Liver (tissue), 8 donors: ENCODE measurements at regions not wholly inside any gene's neighbourhood (a gene's known extent, or its start where the extent isn't known, plus 50 kb on each side); places are given as distances from the start of the nearest gene placed in this dataset.

ENCODE experiments used
- DNase-seq: peaks from one replicate; pipeline ENCODE4 v3.0.0-alpha.2; 2017; ENCODE audit warnings: low spot score
- H3K27ac ChIP-seq, 2 donors: one replicate each; pipeline ENCODE4 v1.7.0; 2013; ENCODE audit warnings: inconsistent platforms in 2 of 2, low read length in 2 of 2, control low read depth in 1 of 2, low read depth in 1 of 2, mild to moderate bottlenecking in 1 of 2
- H3K27me3 ChIP-seq, 4 donors: one replicate each; pipeline versions ENCODE4 v1.6.1 to v1.7.0; 2013; ENCODE audit warnings: low read length in 3 of 4, inconsistent platforms in 1 of 4, mild to moderate bottlenecking in 1 of 4, moderate library complexity in 1 of 4; ENCODE audit not compliant: control insufficient read depth in 4 of 4, insufficient read depth in 4 of 4
- H3K36me3 ChIP-seq, 4 donors: one replicate each; pipeline versions ENCODE4 v1.6.1 to v1.7.0; 2013; ENCODE audit warnings: low read length in 3 of 4, mild to moderate bottlenecking in 3 of 4, low read depth in 1 of 4, moderate library complexity in 1 of 4; ENCODE audit not compliant: control insufficient read depth in 4 of 4, insufficient read depth in 3 of 4
- H3K4me1 ChIP-seq, 4 donors: one replicate each; pipeline versions ENCODE4 v1.6.1 to v1.7.0; 2013; ENCODE audit warnings: low read length in 3 of 4, mild to moderate bottlenecking in 3 of 4, moderate library complexity in 1 of 4; ENCODE audit not compliant: control insufficient read depth in 4 of 4, insufficient read depth in 4 of 4
- H3K4me3 ChIP-seq, 3 donors: one replicate each; pipeline versions ENCODE4 v1.6.1 to v1.7.0; 2013; ENCODE audit warnings: low read length in 3 of 3, control low read depth in 1 of 3, low read depth in 1 of 3, mild to moderate bottlenecking in 1 of 3
- H3K9ac ChIP-seq, 2 donors: one replicate each; pipeline ENCODE4 v1.7.0; 2013; ENCODE audit warnings: low read length in 2 of 2, mild to moderate bottlenecking in 2 of 2, moderate library complexity in 2 of 2, control low read depth in 1 of 2, low read depth in 1 of 2
- H3K9me3 ChIP-seq, 4 donors: one replicate each; pipeline versions ENCODE4 v1.6.1 to v1.7.0; 2013; ENCODE audit warnings: low read length in 3 of 4; ENCODE audit not compliant: control insufficient read depth in 4 of 4
- ATF3 ChIP-seq: IDR thresholded peaks from 2 replicates; pipeline ENCODE4 v1.6.1; 2016; ENCODE audit warnings: antibody characterized with exemption
- CTCF ChIP-seq: fragments of 150-350 bp; IDR thresholded peaks from 2 replicates; pipeline ENCODE4 v1.5.1; 2017; ENCODE audit warnings: improper control_type of control experiment, low read depth, low read length; ENCODE audit not compliant: missing input control
- EGR1 ChIP-seq, 2 donors: IDR thresholded peaks; 2 replicates each; pipeline ENCODE4 v1.6.1; 2016 to 2018; ENCODE audit warnings: antibody characterized with exemption in 2 of 2, low read depth in 2 of 2
- FOXA2 ChIP-seq: IDR thresholded peaks from 2 replicates; pipeline ENCODE4 v1.6.1; 2016; ENCODE audit warnings: antibody characterized with exemption
- GABPA ChIP-seq, 2 donors: IDR thresholded peaks in 1 of 2; conservative IDR thresholded peaks in 1 of 2; 2 replicates each; pipeline ENCODE4 v1.6.1; 2016; ENCODE audit warnings: antibody characterized with exemption in 2 of 2, mild to moderate bottlenecking in 1 of 2, moderate library complexity in 1 of 2
- HNF4A ChIP-seq, 2 donors: conservative IDR thresholded peaks; 2 replicates each; pipeline ENCODE4 v1.6.1; 2016; ENCODE audit warnings: antibody characterized with exemption in 2 of 2, mild to moderate bottlenecking in 2 of 2
- JUND ChIP-seq, 2 donors: IDR thresholded peaks; 2 replicates each; pipeline ENCODE4 v1.6.1; 2016; ENCODE audit warnings: antibody characterized with exemption in 2 of 2
- MAX ChIP-seq: IDR thresholded peaks from 2 replicates; pipeline ENCODE4 v1.6.1; 2016; ENCODE audit warnings: antibody characterized with exemption
- NR2F2 ChIP-seq: IDR thresholded peaks from 2 replicates; pipeline ENCODE4 v1.6.1; 2016; ENCODE audit warnings: antibody characterized with exemption
- RAD21 ChIP-seq, 2 donors: IDR thresholded peaks; 2 replicates each; pipeline ENCODE4 v1.6.1; 2016; ENCODE audit warnings: antibody characterized with exemption in 2 of 2, mild to moderate bottlenecking in 2 of 2
- REST ChIP-seq: IDR thresholded peaks from 2 replicates; pipeline ENCODE4 v1.6.1; 2016; ENCODE audit warnings: antibody characterized with exemption, mild to moderate bottlenecking
- RXRA ChIP-seq, 2 donors: IDR thresholded peaks; 2 replicates each; pipeline ENCODE4 v1.6.1; 2017 to 2018; ENCODE audit warnings: antibody characterized with exemption in 2 of 2, mild to moderate bottlenecking in 1 of 2
- SP1 ChIP-seq: IDR thresholded peaks from 2 replicates; pipeline ENCODE4 v1.6.1; 2018; ENCODE audit warnings: antibody characterized with exemption, mild to moderate bottlenecking
- TAF1 ChIP-seq: conservative IDR thresholded peaks from 2 replicates; pipeline ENCODE4 v1.6.1; 2016; ENCODE audit warnings: antibody characterized with exemption, mild to moderate bottlenecking
- YY1 ChIP-seq: IDR thresholded peaks from 2 replicates; pipeline ENCODE4 v1.6.1; 2016; ENCODE audit warnings: antibody characterized with exemption, mild to moderate bottlenecking
- ZBTB33 ChIP-seq: IDR thresholded peaks from 2 replicates; pipeline ENCODE4 v1.6.1; 2016; ENCODE audit warnings: antibody characterized with exemption
- WGBS: extraction: QIAGEN DNeasy Blood & Tissue Kit; methylation state at CpG from one replicate; pipeline ENCODE4 v1.1.7; 2013; 5-methylcytosine and 5-hydroxymethylcytosine counted together
- donor health status: healthy.
- donor health status: healthy.
- donor health status: healthy.
- donor health status: healthy.
- donor health status: healthy.

- H3K9ac ChIP-seq, result no peak overlapping the region
- no peak overlapping the region for H3K27ac ChIP-seq
- no peaks in the 10 kb centered on the region for H3K4me1 ChIP-seq
- H3K27me3 ChIP-seq, result no peaks in the 10 kb centered on the region
- H3K9me3 ChIP-seq, result no peaks in the 10 kb centered on the region
- 50% methylated on average over 2 of the region's 2 CpGs for whole genome bisulfite sequencing
- TF ChIP-seq MAX (no peak), FOXA2 (no peak), EGR1 (IDR thresholded peaks at IDR 0.05; ENCODE audit: low read depth in 2 of 2) (no peak), REST (no peak), TAF1 (no peak), RXRA (IDR thresholded peaks at IDR 0.05) (no peak), ATF3 (no peak), JUND (IDR thresholded peaks at IDR 0.05) (no peak), CTCF (no peak), HNF4A (conservative IDR thresholded peaks at IDR 0.05) (no peak), SP1 (no peak), RAD21 (IDR thresholded peaks at IDR 0.05) (no peak), YY1 (no peak), ZBTB33 (no peak)
- H3K4me3 ChIP-seq, result no peak overlapping the region
- H3K36me3 ChIP-seq, result peaks cover 0 to 2% (median 0%) of the 10 kb centered on the region in 4 donors
- DNase-seq, result no peak
Observed at GRCh38 chr18:23365602-23366001, 87.5 kb upstream of the RIOK3 start.

GRCh38 chr18:23369266-23369665 is 83.8 kb upstream of the RIOK3 start:
- H3K4me3 ChIP-seq, result no peak overlapping the region
- H3K27me3 ChIP-seq, result no peaks in the 10 kb centered on the region
- H3K9ac ChIP-seq, result no peak overlapping the region
- 93% methylated on average over 3 of the region's 3 CpGs for whole genome bisulfite sequencing
- no peaks in the 10 kb centered on the region for H3K4me1 ChIP-seq
- no peak for DNase-seq
- H3K36me3 ChIP-seq, result peaks cover 0 to 4% (median 0%) of the 10 kb centered on the region in 4 donors
- no peak overlapping the region for H3K27ac ChIP-seq
- H3K9me3 ChIP-seq, result no peaks in the 10 kb centered on the region
- TF ChIP-seq GABPA (IDR thresholded peaks at IDR 0.05 in 1 of 2, conservative IDR thresholded peaks at IDR 0.05 in 1 of 2) (no peak), NR2F2 (no peak), RAD21 (IDR thresholded peaks at IDR 0.05) (no peak), JUND (IDR thresholded peaks at IDR 0.05) (no peak), CTCF (no peak), ZBTB33 (no peak), FOXA2 (no peak), SP1 (no peak), RXRA (IDR thresholded peaks at IDR 0.05) (no peak), YY1 (no peak)
